ENCODE measurements at regions not wholly inside any gene's neighbourhood (a gene's known extent, or its start where the extent isn't known, plus 50 kb on each side); places are given as distances from the start of the nearest gene placed in this dataset.

DNA sequence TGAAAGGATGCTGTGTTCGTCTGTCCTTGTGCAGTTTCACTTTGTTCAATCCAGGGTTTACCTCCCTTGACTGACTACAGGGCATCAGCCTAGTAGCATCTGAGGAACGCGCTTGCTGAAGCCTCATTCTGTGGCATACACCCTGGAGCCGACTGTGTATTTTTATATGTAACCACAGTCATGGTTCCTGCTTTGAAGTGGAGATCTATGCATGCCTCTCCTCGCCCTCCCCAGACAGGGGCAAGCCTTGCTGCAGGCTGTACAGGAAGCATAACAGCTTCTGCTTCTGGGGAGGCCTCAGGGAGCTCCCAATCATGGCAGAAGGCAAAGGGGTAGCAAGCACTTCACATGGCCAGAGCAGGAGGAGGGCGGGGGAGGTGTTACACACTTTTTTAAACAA lies 262.1 kb downstream of the BCL11B start:
- DNase-seq (ENCODE audit: low read depth) = no peak
- TF ChIP-seq, protein P1, sequence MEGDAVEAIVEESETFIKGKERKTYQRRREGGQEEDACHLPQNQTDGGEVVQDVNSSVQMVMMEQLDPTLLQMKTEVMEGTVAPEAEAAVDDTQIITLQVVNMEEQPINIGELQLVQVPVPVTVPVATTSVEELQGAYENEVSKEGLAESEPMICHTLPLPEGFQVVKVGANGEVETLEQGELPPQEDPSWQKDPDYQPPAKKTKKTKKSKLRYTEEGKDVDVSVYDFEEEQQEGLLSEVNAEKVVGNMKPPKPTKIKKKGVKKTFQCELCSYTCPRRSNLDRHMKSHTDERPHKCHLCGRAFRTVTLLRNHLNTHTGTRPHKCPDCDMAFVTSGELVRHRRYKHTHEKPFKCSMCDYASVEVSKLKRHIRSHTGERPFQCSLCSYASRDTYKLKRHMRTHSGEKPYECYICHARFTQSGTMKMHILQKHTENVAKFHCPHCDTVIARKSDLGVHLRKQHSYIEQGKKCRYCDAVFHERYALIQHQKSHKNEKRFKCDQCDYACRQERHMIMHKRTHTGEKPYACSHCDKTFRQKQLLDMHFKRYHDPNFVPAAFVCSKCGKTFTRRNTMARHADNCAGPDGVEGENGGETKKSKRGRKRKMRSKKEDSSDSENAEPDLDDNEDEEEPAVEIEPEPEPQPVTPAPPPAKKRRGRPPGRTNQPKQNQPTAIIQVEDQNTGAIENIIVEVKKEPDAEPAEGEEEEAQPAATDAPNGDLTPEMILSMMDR (IDR thresholded peaks at IDR 0.05; ENCODE audit: control insufficient read depth, insufficient read depth, low read depth, low read length, missing control alignments) = no peak
- no peak overlapping the region for H3K4me3 ChIP-seq (ENCODE audit: control insufficient read depth, low read depth, low read length)

DNA sequence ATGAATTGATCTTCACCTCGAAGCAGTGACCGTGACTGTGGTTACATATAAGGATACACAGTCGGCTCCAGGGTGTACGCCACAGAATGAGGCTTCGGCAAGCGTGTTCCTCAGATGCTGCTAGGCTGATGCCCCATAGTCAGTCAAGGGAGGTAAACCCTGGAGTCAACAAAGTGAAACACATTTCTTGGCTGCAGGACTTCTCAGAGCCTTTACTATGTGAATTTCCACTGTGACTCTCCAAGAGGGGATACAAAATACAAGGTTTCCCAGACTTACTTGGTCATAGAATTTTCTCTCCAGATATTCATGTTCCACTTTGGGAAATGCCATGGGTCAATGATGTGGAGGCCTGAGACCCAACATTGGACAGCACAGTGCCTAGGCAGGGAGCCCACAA lies 260.6 kb downstream of the BCL11B start:
- DNase-seq (ENCODE audit: low read depth) = no peak
- no peak overlapping the region for H3K4me3 ChIP-seq (ENCODE audit: control insufficient read depth, low read depth, low read length)
- TF ChIP-seq, protein P1 (IDR thresholded peaks at IDR 0.05; ENCODE audit: control insufficient read depth, insufficient read depth, low read depth, low read length, missing control alignments) = no peak

DNA sequence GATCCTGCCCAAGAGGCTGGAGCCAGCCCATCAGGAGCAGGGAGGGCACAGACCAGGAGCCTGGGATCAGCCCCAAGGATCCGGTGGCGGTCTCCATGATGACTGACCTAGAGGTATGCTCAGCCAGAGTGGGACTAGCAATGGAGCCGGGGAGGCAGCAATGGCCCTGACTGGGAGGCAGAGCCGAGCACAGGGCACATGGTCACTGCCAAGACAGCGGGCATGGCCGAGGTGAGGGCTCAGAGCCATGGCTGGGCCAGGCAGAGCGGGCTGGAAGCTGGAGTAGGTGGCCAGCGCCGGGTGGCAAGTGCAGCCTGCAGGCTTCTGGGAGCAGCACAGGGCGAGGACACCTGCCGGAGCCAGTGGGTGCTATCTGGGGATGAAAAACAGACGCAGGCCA lies 259.3 kb downstream of the BCL11B start:
- no peak overlapping the region for H3K4me3 ChIP-seq (ENCODE audit: control insufficient read depth, low read depth, low read length)
- TF ChIP-seq, protein P1 (IDR thresholded peaks at IDR 0.05; ENCODE audit: control insufficient read depth, insufficient read depth, low read depth, low read length, missing control alignments) = no peak
- no peak for DNase-seq (ENCODE audit: low read depth)

DNA sequence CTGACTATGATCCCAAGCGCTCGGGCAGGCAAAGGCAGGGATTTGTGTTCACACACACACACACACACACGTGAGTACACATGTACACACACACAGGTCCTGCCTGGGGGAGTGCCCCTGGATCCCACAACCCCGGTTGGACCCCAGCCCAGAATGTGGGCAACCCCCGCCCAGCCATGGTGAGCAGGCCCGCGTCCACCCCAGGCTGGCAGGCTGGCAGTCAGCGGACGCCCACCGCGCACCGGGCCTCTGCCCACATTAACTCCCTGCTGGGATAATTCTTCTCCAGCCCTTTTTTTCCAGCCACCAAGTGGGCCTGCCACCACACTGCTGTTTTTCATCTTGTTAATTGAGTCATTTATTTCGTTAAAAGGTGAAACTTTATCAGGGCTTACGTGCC lies 256.2 kb downstream of the BCL11B start:
- DNase-seq (ENCODE audit: low read depth) = no peak
- no peak overlapping the region for H3K4me3 ChIP-seq (ENCODE audit: control insufficient read depth, low read depth, low read length)
- TF ChIP-seq, protein P1 (IDR thresholded peaks at IDR 0.05; ENCODE audit: control insufficient read depth, insufficient read depth, low read depth, low read length, missing control alignments) = no peak

DNA sequence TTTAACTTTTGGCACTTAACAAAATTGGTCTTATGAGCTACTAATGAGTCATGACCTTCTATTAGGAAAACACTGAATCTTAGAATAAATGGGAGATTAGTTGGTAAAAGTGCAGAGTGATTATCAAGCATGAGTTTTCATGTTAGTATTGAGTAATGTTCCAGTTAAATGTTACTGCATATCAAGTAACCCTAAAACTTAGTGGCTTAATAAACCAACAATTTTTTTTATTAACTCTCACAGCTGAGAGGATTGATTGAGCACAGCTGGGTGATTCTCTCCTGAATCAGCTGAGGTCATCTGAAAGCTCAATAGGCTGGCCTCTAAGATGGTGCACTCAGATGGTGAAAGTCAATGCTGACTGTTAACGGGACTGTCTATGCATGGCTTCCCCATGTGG lies 248.6 kb downstream of the BCL11B start:
- H3K4me3 ChIP-seq (ENCODE audit: control insufficient read depth, low read depth, low read length) = no peak overlapping the region
- DNase-seq (ENCODE audit: low read depth) = no peak
- TF ChIP-seq, protein P1 (IDR thresholded peaks at IDR 0.05; ENCODE audit: control insufficient read depth, insufficient read depth, low read depth, low read length, missing control alignments) = no peak

DNA sequence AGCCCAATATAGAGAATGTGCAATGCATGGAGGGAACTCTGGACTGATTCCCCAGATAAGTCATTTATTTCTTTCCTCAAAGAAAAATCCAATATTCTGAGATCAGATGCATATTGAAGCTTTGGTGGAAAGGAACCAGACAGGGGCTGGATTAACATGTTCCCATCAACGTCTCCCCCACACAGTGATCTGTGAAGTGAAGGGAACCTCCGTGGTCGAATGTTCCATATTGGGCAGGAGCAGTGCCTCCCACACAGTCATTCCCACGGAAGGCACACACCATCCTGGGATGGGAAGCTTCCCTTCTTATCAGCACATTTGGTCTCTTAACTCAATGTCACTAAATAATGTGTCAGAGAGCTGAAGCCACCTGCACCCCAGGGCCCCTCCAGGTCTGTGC lies 247.1 kb downstream of the BCL11B start:
- H3K4me3 ChIP-seq (ENCODE audit: control insufficient read depth, low read depth, low read length) = no peak overlapping the region
- DNase-seq (ENCODE audit: low read depth) = no peak

More for the DNA sequence above, 247.1 kb downstream of the BCL11B start:
- TF ChIP-seq, protein P1 (IDR thresholded peaks at IDR 0.05; ENCODE audit: control insufficient read depth, insufficient read depth, low read depth, low read length, missing control alignments) = no peak

Data from AG09309 (cell line).